Prostate gland (tissue), 2 donors: ENCODE measurements at regions not wholly inside any gene's neighbourhood (a gene's known extent, or its start where the extent isn't known, plus 50 kb on each side); places are given as distances from the start of the nearest gene placed in this dataset.
"Not testable (repeated sequence)": the region's sequence is repeated elsewhere in the genome, so short reads cannot be mapped to it uniquely, and the experiment has no call there.

Experiments
- DNase-seq: peaks from one replicate; pipeline ENCODE4 v3.0.0-alpha.2; 2019; ENCODE audit warnings: low spot score
- H3K27ac ChIP-seq, 2 donors: fragments of 200-600 bp; sonication (generic); 2 replicates each; pipeline ENCODE4 v1.5.1; 2017 to 2019
- H3K27me3 ChIP-seq: fragments of 200-600 bp; sonication (generic); replicated peaks from 2 replicates; pipeline ENCODE4 v1.5.1; 2019; ENCODE audit not compliant: insufficient read depth
- H3K36me3 ChIP-seq, 2 donors: fragments of 200-600 bp; sonication (generic); 1 replicate in 1 of 2; 2 replicates in 1 of 2; pipeline versions ENCODE4 v1.5.1 to v1.8.1; 2017 to 2019
- H3K4me1 ChIP-seq: fragments of 200-600 bp; sonication (generic); replicated peaks from 2 replicates; pipeline ENCODE4 v1.5.1; 2019
- H3K4me3 ChIP-seq, 2 donors: fragments of 200-600 bp; sonication (generic); 2 replicates each; pipeline ENCODE4 v1.5.1; 2017 to 2019
- H3K9me3 ChIP-seq: fragments of 200-600 bp; sonication (generic); 2 replicates; pipeline ENCODE4 v1.5.1; 2017
- POLR2A ChIP-seq: fragments of 450-650 bp; IDR thresholded peaks from one replicate; pipeline ENCODE4 v1.6.1; 2016; ENCODE audit warnings: antibody characterized with exemption, mild to moderate bottlenecking
- POLR2AphosphoS5 ChIP-seq: sonication (generic); formaldehyde crosslinking; IDR thresholded peaks from one replicate; pipeline ENCODE4 v1.6.1; 2017; ENCODE audit warnings: antibody characterized with exemption
- WGBS: methylation state at CpG from one replicate; pipeline ENCODE4 v1.1.5; 2018; 5-methylcytosine and 5-hydroxymethylcytosine counted together
- intact Hi-C: fragments of 100-400 bp; cut with DNase I; formaldehyde crosslinking; loops from one replicate; pipeline ENCODE4 v1.14.2; 2022
- TF ChIP-seq, protein P1 (sequence below), 4 experiments: fragments of 200-600 bp in 2 of 4; fragments of 450-650 bp in 2 of 4; sonication (generic) in 2 of 4; IDR thresholded peaks; 1 replicate in 3 of 4; 2 replicates in 1 of 4; pipeline ENCODE4 v1.5.1; 2016 to 2019; ENCODE audit warnings: antibody characterized with exemption in 4 of 4, mild to moderate bottlenecking in 2 of 4, moderate library complexity in 2 of 4

- no peak for DNase-seq
- H3K36me3 ChIP-seq = no peaks in the 10 kb centered on the region
- no peaks in the 10 kb centered on the region for H3K9me3 ChIP-seq
- H3K27ac ChIP-seq = no peak overlapping the region
- no peak overlapping the region for H3K4me3 ChIP-seq
- H3K27me3 ChIP-seq = no peaks in the 10 kb centered on the region
- TF ChIP-seq, protein P1, sequence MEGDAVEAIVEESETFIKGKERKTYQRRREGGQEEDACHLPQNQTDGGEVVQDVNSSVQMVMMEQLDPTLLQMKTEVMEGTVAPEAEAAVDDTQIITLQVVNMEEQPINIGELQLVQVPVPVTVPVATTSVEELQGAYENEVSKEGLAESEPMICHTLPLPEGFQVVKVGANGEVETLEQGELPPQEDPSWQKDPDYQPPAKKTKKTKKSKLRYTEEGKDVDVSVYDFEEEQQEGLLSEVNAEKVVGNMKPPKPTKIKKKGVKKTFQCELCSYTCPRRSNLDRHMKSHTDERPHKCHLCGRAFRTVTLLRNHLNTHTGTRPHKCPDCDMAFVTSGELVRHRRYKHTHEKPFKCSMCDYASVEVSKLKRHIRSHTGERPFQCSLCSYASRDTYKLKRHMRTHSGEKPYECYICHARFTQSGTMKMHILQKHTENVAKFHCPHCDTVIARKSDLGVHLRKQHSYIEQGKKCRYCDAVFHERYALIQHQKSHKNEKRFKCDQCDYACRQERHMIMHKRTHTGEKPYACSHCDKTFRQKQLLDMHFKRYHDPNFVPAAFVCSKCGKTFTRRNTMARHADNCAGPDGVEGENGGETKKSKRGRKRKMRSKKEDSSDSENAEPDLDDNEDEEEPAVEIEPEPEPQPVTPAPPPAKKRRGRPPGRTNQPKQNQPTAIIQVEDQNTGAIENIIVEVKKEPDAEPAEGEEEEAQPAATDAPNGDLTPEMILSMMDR (IDR thresholded peaks at IDR 0.05) = no peak
- no peak for TF ChIP-seq POLR2A
- no peak for TF ChIP-seq POLR2AphosphoS5
- 87% methylated on average over 12 of the region's 14 CpGs for WGBS
- intact Hi-C loops = no loop called here
- H3K4me1 ChIP-seq = no peaks in the 10 kb centered on the region
Observed at GRCh38 chr17:30720013-30720471, 104.5 kb downstream of the CRLF3 start.

GRCh38 chr17:30719131-30719973 is 105.1 kb downstream of the CRLF3 start:
- H3K9me3 ChIP-seq, H3K27ac ChIP-seq, H3K4me3 ChIP-seq, H3K36me3 ChIP-seq, H3K4me1 ChIP-seq, H3K27me3 ChIP-seq, DNase-seq: not testable (repeated sequence)
- TF ChIP-seq, protein P1 (IDR thresholded peaks at IDR 0.05) = peak; percentile 29 to 62 (median 50)
- 82% methylated on average over 22 of the region's 22 CpGs for WGBS
- intact Hi-C loops = loop anchor here (5.0 kb wide), 1 partner anchor 242 kb away; the partner anchor contains the start of gene GOSR1

DNA sequence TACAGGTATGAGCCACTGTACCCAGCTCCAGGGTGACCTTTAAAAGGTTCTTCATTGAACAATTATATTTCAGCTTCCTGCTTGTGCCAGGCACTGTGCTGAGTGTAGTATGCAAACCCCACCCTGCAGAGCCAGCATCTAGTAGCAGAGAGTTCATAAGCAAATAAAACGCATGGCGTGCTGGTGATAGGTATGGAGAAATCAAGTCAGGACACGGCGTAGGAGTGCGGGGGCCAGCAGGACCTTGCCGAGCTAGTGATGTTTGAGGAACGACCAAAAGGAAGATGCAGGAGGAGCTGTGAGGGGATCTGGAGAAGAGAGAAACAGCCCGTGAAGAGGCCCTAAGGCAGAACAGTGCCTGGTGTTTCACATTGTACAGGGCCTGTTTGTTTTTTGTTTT is 105.8 kb downstream of the CRLF3 start:
- H3K4me3 ChIP-seq, H3K27ac ChIP-seq, H3K27me3 ChIP-seq, DNase-seq, H3K9me3 ChIP-seq, H3K36me3 ChIP-seq, H3K4me1 ChIP-seq: not testable (repeated sequence)
- intact Hi-C loops = loop anchor here (5.0 kb wide), 1 partner anchor 241 kb away; the partner anchor contains the start of gene GOSR1
- WGBS = 89% methylated on average over 8 of the region's 8 CpGs

GRCh38 chr17:30718099-30718447 is 106.4 kb downstream of the CRLF3 start:
- not testable (repeated sequence) for H3K4me1 ChIP-seq, H3K27me3 ChIP-seq, H3K9me3 ChIP-seq, H3K36me3 ChIP-seq, H3K27ac ChIP-seq, DNase-seq, H3K4me3 ChIP-seq
- WGBS = 88% methylated on average over 6 of the region's 6 CpGs
- intact Hi-C loops = loop anchor here (5.0 kb wide), 1 partner anchor 241 kb away; the partner anchor contains the start of gene GOSR1

DNA sequence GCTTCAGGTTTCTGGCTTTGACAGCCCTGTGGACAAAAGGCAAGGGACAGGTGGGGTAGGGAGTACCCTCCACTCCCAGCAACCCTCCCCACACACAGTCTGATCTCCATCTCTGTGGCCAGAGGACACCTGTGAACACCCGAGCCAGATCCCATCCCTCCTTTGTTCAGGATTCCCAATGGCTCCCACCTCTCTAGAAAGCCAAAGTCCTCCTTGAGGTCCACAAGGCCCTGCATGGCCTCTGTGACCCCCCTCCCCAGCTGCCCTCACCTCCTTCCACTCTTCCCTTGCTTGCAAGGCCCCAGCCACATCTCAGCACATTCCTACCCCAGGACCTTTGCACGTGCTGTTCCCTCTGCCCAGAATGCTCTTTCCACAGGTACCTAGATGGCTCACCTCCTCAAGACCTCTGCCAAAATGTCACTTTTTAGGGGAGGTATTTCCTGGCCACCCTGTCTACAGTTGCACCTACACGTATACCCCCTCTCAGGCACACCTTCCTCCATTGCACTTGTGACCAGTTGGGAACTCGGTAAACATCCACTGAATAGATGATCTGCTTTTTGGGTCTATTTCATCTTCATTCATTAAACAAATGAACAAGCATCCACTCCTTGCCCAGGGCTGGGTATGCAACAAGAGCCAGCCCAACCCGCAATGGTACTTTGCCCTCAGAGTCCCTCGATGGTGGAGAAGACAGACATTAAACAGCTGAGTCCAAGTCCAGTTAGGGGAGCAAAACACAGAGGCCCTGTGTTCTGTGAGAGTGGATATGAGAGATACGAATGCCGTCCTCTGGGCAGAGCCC is 107.0 kb downstream of the CRLF3 start:
- no peaks in the 10 kb centered on the region for H3K9me3 ChIP-seq
- 88% methylated on average over 8 of the region's 8 CpGs for WGBS
- intact Hi-C loops = loop anchor here (5.0 kb wide), 1 partner anchor 240 kb away; the partner anchor contains the start of gene GOSR1
- no peak overlapping the region for H3K4me3 ChIP-seq
- TF ChIP-seq POLR2AphosphoS5 = no peak
- TF ChIP-seq POLR2A = no peak
- TF ChIP-seq, protein P1 (IDR thresholded peaks at IDR 0.05) = no peak
- H3K36me3 ChIP-seq = no peaks in the 10 kb centered on the region
- no peaks in the 10 kb centered on the region for H3K27me3 ChIP-seq
- no peaks in the 10 kb centered on the region for H3K4me1 ChIP-seq
- DNase-seq = no peak
- no peak overlapping the region for H3K27ac ChIP-seq
